ENCODE measurements at regions not wholly inside any gene's neighbourhood (a gene's known extent, or its start where the extent isn't known, plus 50 kb on each side); places are given as distances from the start of the nearest gene placed in this dataset.
"Not testable (repeated sequence)": the region's sequence is repeated elsewhere in the genome, so short reads cannot be mapped to it uniquely, and the experiment has no call there.

- intact Hi-C loops (cut with micrococcal nuclease): not testable (repeated sequence)
Observed at GRCh38 chr15:20100604-20101270, 440.9 kb downstream of the GOLGA6L6 start.

GRCh38 chr15:20095699-20096303 is 445.8 kb downstream of the GOLGA6L6 start:
- intact Hi-C loops (cut with micrococcal nuclease): not testable (repeated sequence)

GRCh38 chr15:20089541-20089940 is 452.1 kb downstream of the GOLGA6L6 start:
- intact Hi-C loops (cut with micrococcal nuclease): not testable (repeated sequence)

GRCh38 chr15:20084026-20084425 is 457.6 kb downstream of the GOLGA6L6 start:
- intact Hi-C loops (cut with micrococcal nuclease): not testable (repeated sequence)

GRCh38 chr15:20074082-20074481 is 467.5 kb downstream of the GOLGA6L6 start:
- intact Hi-C loops (cut with micrococcal nuclease): not testable (repeated sequence)

GRCh38 chr15:20069043-20069442 is 472.6 kb downstream of the GOLGA6L6 start:
- intact Hi-C loops (cut with micrococcal nuclease): not testable (repeated sequence)

GRCh38 chr15:20066173-20066572 is 475.4 kb downstream of the GOLGA6L6 start:
- intact Hi-C loops (cut with micrococcal nuclease): not testable (repeated sequence)

- intact Hi-C loops (cut with micrococcal nuclease): not testable (repeated sequence)
Observed at GRCh38 chr15:20065508-20065907, 476.1 kb downstream of the GOLGA6L6 start.

GRCh38 chr15:20063167-20063566 is 478.4 kb downstream of the GOLGA6L6 start:
- intact Hi-C loops (cut with micrococcal nuclease): not testable (repeated sequence)

- intact Hi-C loops (cut with micrococcal nuclease): not testable (repeated sequence)
Observed at GRCh38 chr15:20060838-20061237, 480.8 kb downstream of the GOLGA6L6 start.

GRCh38 chr15:20056871-20057270 is 484.7 kb downstream of the GOLGA6L6 start:
- intact Hi-C loops (cut with micrococcal nuclease): not testable (repeated sequence)

- intact Hi-C loops (cut with micrococcal nuclease): not testable (repeated sequence)
Observed at GRCh38 chr15:20055921-20056320, 485.7 kb downstream of the GOLGA6L6 start.

GRCh38 chr15:20048189-20048588 is 493.4 kb downstream of the GOLGA6L6 start:
- intact Hi-C loops (cut with micrococcal nuclease): not testable (repeated sequence)

GRCh38 chr15:20045165-20045564 is 496.4 kb downstream of the GOLGA6L6 start:
- intact Hi-C loops (cut with micrococcal nuclease): not testable (repeated sequence)

- intact Hi-C loops (cut with micrococcal nuclease): not testable (repeated sequence)
Observed at GRCh38 chr15:20040691-20041090, 500.9 kb downstream of the GOLGA6L6 start.

- intact Hi-C loops (cut with micrococcal nuclease): not testable (repeated sequence)
Observed at GRCh38 chr15:20025040-20025439, 516.6 kb downstream of the GOLGA6L6 start.

GRCh38 chr15:20022349-20022748 is 519.3 kb downstream of the GOLGA6L6 start:
- intact Hi-C loops (cut with micrococcal nuclease): not testable (repeated sequence)

GRCh38 chr15:20021351-20021750 is 520.2 kb downstream of the GOLGA6L6 start:
- intact Hi-C loops (cut with micrococcal nuclease): not testable (repeated sequence)

- intact Hi-C loops (cut with micrococcal nuclease): not testable (repeated sequence)
Observed at GRCh38 chr15:20020588-20020987, 521.0 kb downstream of the GOLGA6L6 start.

GRCh38 chr15:20019758-20020157 is 521.8 kb downstream of the GOLGA6L6 start:
- intact Hi-C loops (cut with micrococcal nuclease): not testable (repeated sequence)

- intact Hi-C loops (cut with micrococcal nuclease): not testable (repeated sequence)
Observed at GRCh38 chr15:20017581-20017980, 524.0 kb downstream of the GOLGA6L6 start.

- intact Hi-C loops (cut with micrococcal nuclease): not testable (repeated sequence)
Observed at GRCh38 chr15:20016941-20017340, 524.7 kb downstream of the GOLGA6L6 start.

GRCh38 chr15:20012837-20013236 is 528.8 kb downstream of the GOLGA6L6 start:
- intact Hi-C loops (cut with micrococcal nuclease): not testable (repeated sequence)
